ENCODE measurements at regions not wholly inside any gene's neighbourhood (a gene's known extent, or its start where the extent isn't known, plus 50 kb on each side); places are given as distances from the start of the nearest gene placed in this dataset.

GRCh38 chr5:51273871-51274270, 109.4 kb upstream of the ISL1 start:
- no peaks in the 10 kb centered on the region for H3K36me3 ChIP-seq
- no peak for DNase-seq (ENCODE audit: low read depth in 1 of 2, low spot score in 2 of 2)
- H3K4me3 ChIP-seq, result no peak overlapping the region
- H3K27me3 ChIP-seq (replicated peaks), result no peaks in the 10 kb centered on the region
- H3K27ac ChIP-seq, result no peak overlapping the region
- H3K9me3 ChIP-seq (replicated peaks), result no peaks in the 10 kb centered on the region
- H3K4me1 ChIP-seq (replicated peaks), result no peaks in the 10 kb centered on the region

- Histone ChIP-seq H3K36me3 (no peaks in the 10 kb centered on the region), H3K27me3 (replicated peaks) (no peaks in the 10 kb centered on the region), H3K4me1 (replicated peaks) (no peaks in the 10 kb centered on the region), H3K27ac (no peak overlapping the region), H3K9me3 (replicated peaks) (no peaks in the 10 kb centered on the region), H3K4me3 (no peak overlapping the region)
- no peak for DNase-seq (ENCODE audit: low read depth in 1 of 2, low spot score in 2 of 2)
Measured at GRCh38 chr5:51275428-51275827, 107.8 kb upstream of the ISL1 start.

GRCh38 chr5:51276250-51276649, 107.0 kb upstream of the ISL1 start:
- H3K4me1 ChIP-seq (replicated peaks), result no peaks in the 10 kb centered on the region
- no peaks in the 10 kb centered on the region for H3K27me3 ChIP-seq (replicated peaks)
- no peak overlapping the region for H3K4me3 ChIP-seq
- H3K27ac ChIP-seq, result no peak overlapping the region
- H3K9me3 ChIP-seq (replicated peaks), result no peaks in the 10 kb centered on the region
- no peak for DNase-seq (ENCODE audit: low read depth in 1 of 2, low spot score in 2 of 2)
- no peaks in the 10 kb centered on the region for H3K36me3 ChIP-seq

- Histone ChIP-seq H3K36me3 (no peaks in the 10 kb centered on the region), H3K27ac (no peak overlapping the region), H3K4me3 (no peak overlapping the region), H3K4me1 (replicated peaks) (no peaks in the 10 kb centered on the region), H3K27me3 (replicated peaks) (no peaks in the 10 kb centered on the region), H3K9me3 (replicated peaks) (no peaks in the 10 kb centered on the region)
- DNase-seq (ENCODE audit: low read depth in 1 of 2, low spot score in 2 of 2), result no peak
Measured at GRCh38 chr5:51278539-51278938, 104.7 kb upstream of the ISL1 start.

GRCh38 chr5:51279983-51280706, 103.1 kb upstream of the ISL1 start:
- DNase-seq (ENCODE audit: low read depth in 1 of 2, low spot score in 2 of 2), result no peak
- no peaks in the 10 kb centered on the region for H3K4me1 ChIP-seq (replicated peaks)
- no peaks in the 10 kb centered on the region for H3K9me3 ChIP-seq (replicated peaks)
- H3K4me3 ChIP-seq, result no peak overlapping the region
- no peaks in the 10 kb centered on the region for H3K27me3 ChIP-seq (replicated peaks)
- H3K27ac ChIP-seq, result no peak overlapping the region
- H3K36me3 ChIP-seq, result no peaks in the 10 kb centered on the region

- Histone ChIP-seq H3K36me3 (no peaks in the 10 kb centered on the region), H3K4me1 (replicated peaks) (no peaks in the 10 kb centered on the region), H3K27me3 (replicated peaks) (no peaks in the 10 kb centered on the region), H3K9me3 (replicated peaks) (no peaks in the 10 kb centered on the region), H3K27ac (no peak overlapping the region), H3K4me3 (no peak overlapping the region)
- DNase-seq (ENCODE audit: low read depth in 1 of 2, low spot score in 2 of 2), result no peak
Measured at GRCh38 chr5:51286046-51286445, 97.2 kb upstream of the ISL1 start.

- H3K4me3 ChIP-seq, result no peak overlapping the region
- H3K36me3 ChIP-seq, result no peaks in the 10 kb centered on the region
- H3K27me3 ChIP-seq (replicated peaks), result no peaks in the 10 kb centered on the region
- no peaks in the 10 kb centered on the region for H3K4me1 ChIP-seq (replicated peaks)
- DNase-seq (ENCODE audit: low read depth in 1 of 2, low spot score in 2 of 2), result no peak
- H3K27ac ChIP-seq, result no peak overlapping the region
- H3K9me3 ChIP-seq (replicated peaks), result no peaks in the 10 kb centered on the region
Measured at GRCh38 chr5:51302343-51302742, 80.9 kb upstream of the ISL1 start.

GRCh38 chr5:51326844-51327243, 56.4 kb upstream of the ISL1 start:
- Histone ChIP-seq H3K27ac (no peak overlapping the region), H3K9me3 (replicated peaks) (no peaks in the 10 kb centered on the region), H3K4me1 (replicated peaks) (no peaks in the 10 kb centered on the region), H3K36me3 (no peaks in the 10 kb centered on the region), H3K27me3 (replicated peaks) (no peaks in the 10 kb centered on the region), H3K4me3 (no peak overlapping the region)
- DNase-seq (ENCODE audit: low read depth in 1 of 2, low spot score in 2 of 2), result no peak
